Astrocyte (in vitro differentiated cells and primary cell): ENCODE measurements at regions not wholly inside any gene's neighbourhood (a gene's known extent, or its start where the extent isn't known, plus 50 kb on each side); places are given as distances from the start of the nearest gene placed in this dataset.

Experiments used
- DNase-seq: peaks from one replicate; pipeline ENCODE4 v3.0.0-alpha.2; 2010; ENCODE audit warnings: low read depth
- FAIRE-seq: peaks from 2 replicates; lab custom pipeline; 2011; peaks lifted over from hg19 to GRCh38; lab: Jason Lieb, UNC
- H2AFZ ChIP-seq: 2 replicates; pipeline ENCODE4 v1.6.0; 2012; ENCODE audit warnings: low read depth, low read length, inconsistent platforms
- H3K27ac ChIP-seq: 2 replicates; pipeline ENCODE4 v1.5.1; 2011; ENCODE audit warnings: low read depth, low read length, inconsistent platforms
- H3K27me3 ChIP-seq: 2 replicates; pipeline ENCODE4 v1.6.0; 2011; ENCODE audit warnings: low read length, inconsistent platforms; ENCODE audit not compliant: insufficient read depth
- H3K36me3 ChIP-seq: 2 replicates; pipeline ENCODE4 v1.5.1; 2011; ENCODE audit warnings: low read length, inconsistent platforms; ENCODE audit not compliant: insufficient read depth
- H3K4me1 ChIP-seq: 2 replicates; pipeline ENCODE4 v1.5.1; 2011; ENCODE audit warnings: low read length, inconsistent platforms; ENCODE audit not compliant: insufficient read depth
- H3K4me2 ChIP-seq: 2 replicates; pipeline ENCODE4 v1.6.0; 2012; ENCODE audit warnings: low read length, inconsistent platforms
- H3K4me3 ChIP-seq: 2 replicates; pipeline ENCODE4 v1.5.1; 2011; ENCODE audit warnings: low read depth, mild to moderate bottlenecking, low read length, inconsistent platforms; ENCODE audit not compliant: insufficient read depth
- H3K79me2 ChIP-seq: 2 replicates; pipeline ENCODE4 v1.6.0; 2012; ENCODE audit warnings: mild to moderate bottlenecking, low read length, inconsistent platforms; ENCODE audit not compliant: insufficient read depth
- H3K9ac ChIP-seq: 2 replicates; pipeline ENCODE4 v1.6.0; 2012; ENCODE audit warnings: mild to moderate bottlenecking, low read length, inconsistent platforms
- H3K9me3 ChIP-seq: 2 replicates; pipeline ENCODE4 v1.5.1; 2012; ENCODE audit warnings: low read depth, mild to moderate bottlenecking, low read length, inconsistent platforms; ENCODE audit not compliant: insufficient read depth
- H4K20me1 ChIP-seq: 2 replicates; pipeline ENCODE4 v1.6.0; 2012; ENCODE audit warnings: low read length, inconsistent platforms; ENCODE audit not compliant: insufficient read depth
- H3K27ac Mint-ChIP-seq: one replicate; pipeline ENCODE4 v1.8.0; 2021; ENCODE audit warnings: mild to moderate bottlenecking, mixed read lengths; ENCODE audit not compliant: unreplicated experiment
- H3K27me3 Mint-ChIP-seq: one replicate; pipeline ENCODE4 v1.8.0; 2021; ENCODE audit warnings: low read depth, mixed read lengths; ENCODE audit not compliant: unreplicated experiment
- H3K36me3 Mint-ChIP-seq: one replicate; pipeline ENCODE4 v1.8.0; 2021; ENCODE audit warnings: low read depth, mixed read lengths; ENCODE audit not compliant: unreplicated experiment
- H3K4me1 Mint-ChIP-seq: one replicate; pipeline ENCODE4 v1.8.0; 2021; ENCODE audit warnings: low read depth, mixed read lengths; ENCODE audit not compliant: unreplicated experiment
- H3K4me3 Mint-ChIP-seq: one replicate; pipeline ENCODE4 v1.8.0; 2021; ENCODE audit warnings: mild to moderate bottlenecking, moderate library complexity, mixed read lengths; ENCODE audit not compliant: unreplicated experiment
- H3K9me3 Mint-ChIP-seq: one replicate; pipeline ENCODE4 v1.8.0; 2021; ENCODE audit warnings: mild to moderate bottlenecking, mixed read lengths; ENCODE audit not compliant: unreplicated experiment
- CTCF ChIP-seq: IDR thresholded peaks from 2 replicates; pipeline ENCODE4 v1.5.1; 2011; ENCODE audit warnings: low read depth, mild to moderate bottlenecking, inconsistent platforms, low read length, moderate library complexity; ENCODE audit not compliant: insufficient read depth
- EZH2 ChIP-seq: IDR thresholded peaks from 2 replicates; pipeline ENCODE4 v1.6.1; 2012; ENCODE audit warnings: mild to moderate bottlenecking, low read length, inconsistent platforms; ENCODE audit not compliant: insufficient read depth

- Histone ChIP-seq H4K20me1 (no peaks in the 10 kb centered on the region), H3K4me1 (no peaks in the 10 kb centered on the region), H3K79me2 (no peaks in the 10 kb centered on the region), H3K27ac (no peak overlapping the region), H2AFZ (no peak overlapping the region), H3K27me3 (no peaks in the 10 kb centered on the region), H3K4me3 (no peak overlapping the region), H3K9me3 (no peaks in the 10 kb centered on the region), H3K36me3 (no peaks in the 10 kb centered on the region), H3K9ac (no peak overlapping the region), H3K4me2 (no peak overlapping the region)
- H3K4me3 Mint-ChIP-seq: no peak overlapping the region
- H3K36me3 Mint-ChIP-seq: no peaks in the 10 kb centered on the region
- TF ChIP-seq EZH2 (no peak), CTCF (no peak)
- FAIRE-seq (no peak), DNase-seq (no peak)
- H3K27ac Mint-ChIP-seq: no peak overlapping the region
- H3K4me1 Mint-ChIP-seq: peaks cover 5% of the 10 kb centered on the region
- H3K27me3 Mint-ChIP-seq: peaks cover 10% of the 10 kb centered on the region
- H3K9me3 Mint-ChIP-seq: peaks cover 11% of the 10 kb centered on the region
Measured at GRCh38 chr2:216781709-216782108, 78.2 kb downstream of the TNP1 start.

GRCh38 chr2:216780843-216781242 lies 79.0 kb downstream of the TNP1 start:
- H3K36me3 ChIP-seq: no peaks in the 10 kb centered on the region
- H3K4me3 ChIP-seq: no peak overlapping the region
- H3K27ac Mint-ChIP-seq: no peak overlapping the region
- no peak overlapping the region for H3K4me3 Mint-ChIP-seq
- no peak overlapping the region for H3K9ac ChIP-seq
- H3K79me2 ChIP-seq: no peaks in the 10 kb centered on the region
- no peaks in the 10 kb centered on the region for H4K20me1 ChIP-seq
- DNase-seq: no peak
- no peaks in the 10 kb centered on the region for H3K9me3 ChIP-seq
- no peak overlapping the region for H2AFZ ChIP-seq
- H3K27ac ChIP-seq: no peak overlapping the region
- FAIRE-seq: no peak
- H3K4me1 ChIP-seq: peaks cover 4% of the 10 kb centered on the region
- H3K9me3 Mint-ChIP-seq: peaks cover 8% of the 10 kb centered on the region
- H3K4me2 ChIP-seq: no peak overlapping the region
- H3K36me3 Mint-ChIP-seq: no peaks in the 10 kb centered on the region
- TF ChIP-seq CTCF (no peak), EZH2 (no peak)
- H3K27me3 ChIP-seq: no peaks in the 10 kb centered on the region
- peaks cover 14% of the 10 kb centered on the region for H3K4me1 Mint-ChIP-seq
- H3K27me3 Mint-ChIP-seq: peaks cover 10% of the 10 kb centered on the region

GRCh38 chr2:216777637-216778273 lies 82.1 kb downstream of the TNP1 start:
- Mint-ChIP-seq H3K9me3 (peaks cover 8% of the 10 kb centered on the region), H3K4me1 (peaks cover 36% of the 10 kb centered on the region), H3K36me3 (no peaks in the 10 kb centered on the region), H3K4me3 (no peak overlapping the region), H3K27me3 (peaks cover 8% of the 10 kb centered on the region), H3K27ac (no peak overlapping the region)
- H3K9me3 ChIP-seq: no peaks in the 10 kb centered on the region
- no peak overlapping the region for H3K27ac ChIP-seq
- H3K4me2 ChIP-seq: no peak overlapping the region
- no peaks in the 10 kb centered on the region for H3K36me3 ChIP-seq
- FAIRE-seq (peak; percentile 32), DNase-seq (no peak)
- no peaks in the 10 kb centered on the region for H3K27me3 ChIP-seq
- H4K20me1 ChIP-seq: no peaks in the 10 kb centered on the region
- TF ChIP-seq EZH2 (no peak), CTCF (peak; percentile 64)
- H2AFZ ChIP-seq: no peak overlapping the region
- no peaks in the 10 kb centered on the region for H3K79me2 ChIP-seq
- H3K4me3 ChIP-seq: no peak overlapping the region
- H3K4me1 ChIP-seq: peaks cover 29% of the 10 kb centered on the region
- H3K9ac ChIP-seq: no peak overlapping the region
